ENCODE measurements at regions not wholly inside any gene's neighbourhood (a gene's known extent, or its start where the extent isn't known, plus 50 kb on each side); places are given as distances from the start of the nearest gene placed in this dataset.

GRCh38 chr13:50629497-50629896 lies 214.0 kb downstream of the DLEU7 start:
- no peak for TF ChIP-seq CTCF (IDR thresholded peaks at IDR 0.05)
- no peak for ATAC-seq (ENCODE audit: low FRiP score)
- no peak for DNase-seq (ENCODE audit: low spot score)

DNA sequence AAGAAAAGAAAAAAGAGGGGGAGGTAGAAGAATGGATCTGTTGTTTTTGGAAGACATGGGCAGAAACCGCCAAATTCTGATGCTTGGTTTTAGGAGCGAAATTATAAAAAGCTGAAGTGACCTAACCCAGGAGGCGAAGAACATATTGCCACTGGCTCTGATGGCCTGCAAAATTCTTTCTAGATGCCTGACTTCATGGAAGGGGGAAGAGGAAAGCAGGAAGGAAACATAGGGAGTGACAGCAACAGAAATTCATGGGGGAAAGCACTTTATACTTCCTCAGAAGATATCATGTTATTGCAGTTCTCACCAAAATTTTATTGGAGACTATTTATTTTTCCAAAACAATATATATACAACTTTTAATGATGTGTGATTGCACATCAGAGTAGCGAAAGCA lies 213.5 kb downstream of the DLEU7 start:
- no peak for TF ChIP-seq CTCF (IDR thresholded peaks at IDR 0.05)
- DNase-seq (ENCODE audit: low spot score), result no peak
- ATAC-seq (ENCODE audit: low FRiP score), result no peak

GRCh38 chr13:50631041-50631440 lies 212.5 kb downstream of the DLEU7 start:
- no peak for TF ChIP-seq CTCF (IDR thresholded peaks at IDR 0.05)
- ATAC-seq (ENCODE audit: low FRiP score) (no peak), DNase-seq (ENCODE audit: low spot score) (no peak)

DNA sequence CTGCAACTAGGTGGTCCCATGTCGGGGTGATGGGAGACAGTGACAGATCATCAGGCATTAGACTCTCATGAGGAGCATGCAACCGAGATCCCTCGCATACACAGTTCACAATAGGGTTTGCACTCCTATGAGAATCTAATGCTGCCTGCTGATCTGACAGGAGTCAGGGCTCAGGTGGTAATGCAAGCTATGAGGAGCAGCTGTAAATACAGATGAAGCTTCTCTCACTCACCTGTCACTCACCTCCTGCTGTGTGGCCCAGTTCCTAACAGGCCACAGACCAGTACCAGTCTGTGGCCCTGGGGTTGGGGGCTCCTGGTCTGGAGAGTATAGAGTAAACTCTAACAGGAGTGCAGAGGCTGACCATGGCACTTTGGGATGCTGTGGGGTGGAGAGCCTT lies 209.2 kb downstream of the DLEU7 start:
- no peak for TF ChIP-seq CTCF (IDR thresholded peaks at IDR 0.05)
- ATAC-seq (ENCODE audit: low FRiP score) (no peak), DNase-seq (ENCODE audit: low spot score) (no peak)

- DNase-seq (ENCODE audit: low spot score), result no peak
- peak; percentile 94 for ATAC-seq (ENCODE audit: low FRiP score)
- TF ChIP-seq CTCF (IDR thresholded peaks at IDR 0.05), result no peak
Measured at GRCh38 chr13:50635504-50635903, 208.0 kb downstream of the DLEU7 start.

DNA sequence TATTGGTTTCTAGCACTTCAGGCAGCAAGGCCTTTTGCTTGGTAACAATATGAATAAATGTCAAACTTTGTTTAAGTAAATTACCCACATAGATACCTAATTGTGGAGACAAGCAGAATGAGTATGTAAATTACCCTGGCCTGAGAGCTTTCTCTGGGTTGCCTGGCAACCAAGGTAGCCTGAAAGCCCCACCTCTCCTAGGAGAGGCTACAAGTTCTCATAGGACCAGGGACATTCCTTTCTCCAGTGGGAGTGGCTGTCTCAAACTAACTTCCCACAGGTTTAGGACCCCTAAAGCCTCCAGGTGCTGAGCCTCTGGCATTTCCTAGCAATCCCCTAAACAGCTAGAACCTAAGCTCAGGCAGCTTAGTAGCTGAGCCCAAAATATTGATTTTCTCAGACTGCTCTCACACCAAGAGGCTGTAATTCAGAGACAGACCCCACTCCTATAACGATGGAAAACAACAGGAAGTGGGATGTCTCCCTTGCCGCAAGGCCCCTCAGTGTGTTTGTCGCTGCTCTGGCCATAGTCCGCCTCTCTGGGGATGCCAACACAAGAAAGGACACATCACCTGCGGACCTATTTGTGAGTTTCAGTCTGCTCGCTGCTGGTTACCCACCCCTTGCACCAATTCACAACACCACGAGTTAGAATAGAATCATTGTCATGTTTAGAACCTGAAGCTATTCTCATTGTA lies 207.3 kb downstream of the DLEU7 start:
- ATAC-seq (ENCODE audit: low FRiP score), result no peak
- no peak for DNase-seq (ENCODE audit: low spot score)
- TF ChIP-seq CTCF (IDR thresholded peaks at IDR 0.05), result no peak

DNA sequence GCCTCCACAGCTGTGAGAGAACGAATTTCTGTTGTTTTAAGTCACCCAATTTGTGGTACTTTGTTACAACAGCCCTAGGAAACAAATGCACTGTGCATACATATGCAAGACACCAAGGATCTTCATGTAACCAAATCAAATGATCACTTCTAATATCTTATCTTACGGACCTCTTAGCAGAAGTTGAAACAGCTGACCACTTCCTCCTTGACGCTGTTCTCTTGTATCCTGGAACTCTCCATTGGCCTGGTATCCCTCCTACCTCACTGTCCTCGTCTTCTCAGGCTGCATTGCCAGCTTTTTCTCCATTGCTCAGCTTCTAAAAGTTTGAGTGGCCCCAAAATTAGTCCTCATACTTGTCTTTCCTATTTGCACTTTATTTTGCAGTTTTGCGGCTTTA lies 200.4 kb downstream of the DLEU7 start:
- DNase-seq (ENCODE audit: low spot score) (no peak), ATAC-seq (ENCODE audit: low FRiP score) (no peak)
- TF ChIP-seq CTCF (IDR thresholded peaks at IDR 0.05), result no peak
